ENCODE measurements at regions not wholly inside any gene's neighbourhood (a gene's known extent, or its start where the extent isn't known, plus 50 kb on each side); places are given as distances from the start of the nearest gene placed in this dataset.
A peak's percentile ranks its signal among the peaks of the same experiment; 100 is the strongest.

- Histone ChIP-seq H3K4me1 (ENCODE audit: control insufficient read depth, extremely low read depth, insufficient read depth, low read length) (peaks cover 40% of the 10 kb centered on the region), H3K27me3 (ENCODE audit: control insufficient read depth in 2 of 2, insufficient read depth in 2 of 2, low read length in 2 of 2) (no peaks in the 10 kb centered on the region), H3K4me2 (ENCODE audit: insufficient read depth, low read length) (peak overlapping the region; percentile 79), H3K4me3 (replicated peaks in 1 of 3; ENCODE audit: insufficient read depth in 1 of 3, low read depth in 1 of 3, low read length in 3 of 3) (no peak overlapping the region), H3K27ac (ENCODE audit: insufficient read depth, low read depth, low read length) (peak overlapping the region; percentile 98), H3K9me1 (replicated peaks; ENCODE audit: control insufficient read depth, extremely low read depth, insufficient read depth, low read length) (no peaks in the 10 kb centered on the region), H3K9ac (replicated peaks; ENCODE audit: extremely low read depth, insufficient read depth, low read length) (peak overlapping the region; percentile 72), H3K36me3 (ENCODE audit: control insufficient read depth in 2 of 2, extremely low read depth in 1 of 2, insufficient read depth in 2 of 2, low read length in 2 of 2) (no peaks in the 10 kb centered on the region), H3K79me2 (ENCODE audit: control insufficient read depth, insufficient read depth, low read length) (no peaks in the 10 kb centered on the region), H4K20me1 (replicated peaks; ENCODE audit: control insufficient read depth, extremely low read depth, insufficient read depth, low read length) (no peaks in the 10 kb centered on the region), H3K9me3 (replicated peaks; ENCODE audit: control insufficient read depth, insufficient read depth, low read length) (no peaks in the 10 kb centered on the region), H2AFZ (ENCODE audit: low read depth, low read length) (no peak overlapping the region)
- FAIRE-seq (peak; percentile 90), DNase-seq (ENCODE audit: low read depth, low spot score) (peak; percentile 79)
- TF ChIP-seq JUN (IDR thresholded peaks at IDR 0.05; ENCODE audit: borderline replicate concordance, insufficient read depth, insufficient read length, low read depth) = peak; percentile 53
- peak; percentile 66 for TF ChIP-seq FOS (IDR thresholded peaks at IDR 0.05; ENCODE audit: borderline replicate concordance, insufficient read depth, low read length)
- no peak for TF ChIP-seq MAX (IDR thresholded peaks at IDR 0.05; ENCODE audit: insufficient read depth, insufficient read length)
- TF ChIP-seq, protein P1, sequence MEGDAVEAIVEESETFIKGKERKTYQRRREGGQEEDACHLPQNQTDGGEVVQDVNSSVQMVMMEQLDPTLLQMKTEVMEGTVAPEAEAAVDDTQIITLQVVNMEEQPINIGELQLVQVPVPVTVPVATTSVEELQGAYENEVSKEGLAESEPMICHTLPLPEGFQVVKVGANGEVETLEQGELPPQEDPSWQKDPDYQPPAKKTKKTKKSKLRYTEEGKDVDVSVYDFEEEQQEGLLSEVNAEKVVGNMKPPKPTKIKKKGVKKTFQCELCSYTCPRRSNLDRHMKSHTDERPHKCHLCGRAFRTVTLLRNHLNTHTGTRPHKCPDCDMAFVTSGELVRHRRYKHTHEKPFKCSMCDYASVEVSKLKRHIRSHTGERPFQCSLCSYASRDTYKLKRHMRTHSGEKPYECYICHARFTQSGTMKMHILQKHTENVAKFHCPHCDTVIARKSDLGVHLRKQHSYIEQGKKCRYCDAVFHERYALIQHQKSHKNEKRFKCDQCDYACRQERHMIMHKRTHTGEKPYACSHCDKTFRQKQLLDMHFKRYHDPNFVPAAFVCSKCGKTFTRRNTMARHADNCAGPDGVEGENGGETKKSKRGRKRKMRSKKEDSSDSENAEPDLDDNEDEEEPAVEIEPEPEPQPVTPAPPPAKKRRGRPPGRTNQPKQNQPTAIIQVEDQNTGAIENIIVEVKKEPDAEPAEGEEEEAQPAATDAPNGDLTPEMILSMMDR (IDR thresholded peaks at IDR 0.05; ENCODE audit: extremely low read depth in 1 of 2, insufficient read depth in 1 of 2, low read depth in 1 of 2, low read length in 2 of 2) = no peak
- TF ChIP-seq POLR2AphosphoS5 (IDR thresholded peaks at IDR 0.05; ENCODE audit: insufficient read depth, low read depth, low read length) = no peak
- TF ChIP-seq POLR2A (IDR thresholded peaks at IDR 0.05; ENCODE audit: low read depth, low read length) = no peak
- no peak for TF ChIP-seq EZH2 (IDR thresholded peaks at IDR 0.05; ENCODE audit: borderline replicate concordance, low read depth, low read length, severe bottlenecking)
- no peak for TF ChIP-seq MYC (IDR thresholded peaks at IDR 0.05; ENCODE audit: low read depth, low read length)
- peak; percentile 56 for TF ChIP-seq GATA2 (IDR thresholded peaks at IDR 0.05; ENCODE audit: insufficient read depth, insufficient read length, low read depth, low read length)
- intact Hi-C loops (cut with micrococcal nuclease) = loop anchor here (1.0 to 2.0 kb wide), 2 partner anchors 37 to 42 kb away; no protein-coding TSS in a partner anchor
- dilution Hi-C loops (cut with MboI; ENCODE audit: extremely low pct_ligation_motif_present, low sequenced_read_pairs) = no loop called here
- BruUV-seq (replicated peaks) = no TSS peak
- CTCF ChIA-PET = interaction anchor here (1.3 kb wide), 1 partner anchor 42 kb away, joined by 5 read pairs; no protein-coding TSS in a partner anchor
- POLR2A ChIA-PET = no interaction called here
Measured at GRCh38 chr20:4513720-4514119, 172.5 kb upstream of the PRNP start.
